ENCODE measurements at regions not wholly inside any gene's neighbourhood (a gene's known extent, or its start where the extent isn't known, plus 50 kb on each side); places are given as distances from the start of the nearest gene placed in this dataset.

GRCh38 chr4:170423137-170423536 lies 333.4 kb upstream of the AADAT start:
- no peak for TF ChIP-seq CTCF (IDR thresholded peaks at IDR 0.05)
- no peak for TF ChIP-seq POLR2A (IDR thresholded peaks at IDR 0.05)

Measured in testis (tissue), 2 donors.